ENCODE measurements at regions not wholly inside any gene's neighbourhood (a gene's known extent, or its start where the extent isn't known, plus 50 kb on each side); places are given as distances from the start of the nearest gene placed in this dataset.

GRCh38 chr4:148946271-148946670 is 504.1 kb upstream of the NR3C2 start:
- no peak for TF ChIP-seq RFX5 (IDR thresholded peaks at IDR 0.05; ENCODE audit: low read length)
- no peak for TF ChIP-seq CTCF (IDR thresholded peaks at IDR 0.05)
- TF ChIP-seq SMC3 (IDR thresholded peaks at IDR 0.05; ENCODE audit: low read depth, low read length): no peak
- TF ChIP-seq GABPA (IDR thresholded peaks at IDR 0.05; ENCODE audit: low read depth): no peak
- TF ChIP-seq SIN3A (IDR thresholded peaks at IDR 0.05; ENCODE audit: borderline replicate concordance, low read depth, low read length): no peak
- no peak for TF ChIP-seq FOXM1 (IDR thresholded peaks at IDR 0.05; ENCODE audit: low read depth)
- no peak for TF ChIP-seq USF2 (IDR thresholded peaks at IDR 0.05; ENCODE audit: borderline replicate concordance, low read depth, low read length)
- TF ChIP-seq TAF1 (IDR thresholded peaks at IDR 0.05; ENCODE audit: borderline replicate concordance, low read depth, low read length): no peak

All from SK-N-SH (cell line).